Lower leg skin (tissue), 3 donors: ENCODE measurements at regions not wholly inside any gene's neighbourhood (a gene's known extent, or its start where the extent isn't known, plus 50 kb on each side); places are given as distances from the start of the nearest gene placed in this dataset.

Source experiments
- POLR2A ChIP-seq, 2 donors: fragments of 450-650 bp; IDR thresholded peaks; one replicate each; pipeline ENCODE4 v1.6.1; 2016 to 2017; ENCODE audit warnings: antibody characterized with exemption in 2 of 2, mild to moderate bottlenecking in 1 of 2, moderate library complexity in 1 of 2
- TF ChIP-seq, protein P1 (sequence below), 3 donors: fragments of 450-650 bp; IDR thresholded peaks; one replicate each; pipeline ENCODE4 v1.5.1; 2016; ENCODE audit warnings: antibody characterized with exemption in 3 of 3, mild to moderate bottlenecking in 3 of 3, moderate library complexity in 2 of 3

DNA sequence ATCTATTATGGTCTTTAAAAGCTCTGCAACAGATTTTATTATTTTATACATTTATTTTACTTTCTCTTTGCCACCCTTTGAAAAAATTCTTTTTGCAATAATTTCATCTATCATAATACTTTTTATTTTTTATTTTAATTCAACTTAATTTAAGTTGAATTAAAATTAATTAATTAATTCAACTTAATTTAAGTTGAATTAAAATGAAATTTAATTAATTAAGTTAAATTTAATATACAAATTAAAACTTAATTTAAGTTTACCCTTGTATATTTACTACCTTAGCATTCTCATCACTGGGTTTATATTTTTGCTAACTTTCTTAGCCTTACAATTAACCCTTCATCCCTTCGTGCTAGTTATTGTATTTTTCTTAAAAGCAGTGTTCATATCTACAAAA lies 301.4 kb downstream of the SLITRK5 start:
- TF ChIP-seq, protein P1, sequence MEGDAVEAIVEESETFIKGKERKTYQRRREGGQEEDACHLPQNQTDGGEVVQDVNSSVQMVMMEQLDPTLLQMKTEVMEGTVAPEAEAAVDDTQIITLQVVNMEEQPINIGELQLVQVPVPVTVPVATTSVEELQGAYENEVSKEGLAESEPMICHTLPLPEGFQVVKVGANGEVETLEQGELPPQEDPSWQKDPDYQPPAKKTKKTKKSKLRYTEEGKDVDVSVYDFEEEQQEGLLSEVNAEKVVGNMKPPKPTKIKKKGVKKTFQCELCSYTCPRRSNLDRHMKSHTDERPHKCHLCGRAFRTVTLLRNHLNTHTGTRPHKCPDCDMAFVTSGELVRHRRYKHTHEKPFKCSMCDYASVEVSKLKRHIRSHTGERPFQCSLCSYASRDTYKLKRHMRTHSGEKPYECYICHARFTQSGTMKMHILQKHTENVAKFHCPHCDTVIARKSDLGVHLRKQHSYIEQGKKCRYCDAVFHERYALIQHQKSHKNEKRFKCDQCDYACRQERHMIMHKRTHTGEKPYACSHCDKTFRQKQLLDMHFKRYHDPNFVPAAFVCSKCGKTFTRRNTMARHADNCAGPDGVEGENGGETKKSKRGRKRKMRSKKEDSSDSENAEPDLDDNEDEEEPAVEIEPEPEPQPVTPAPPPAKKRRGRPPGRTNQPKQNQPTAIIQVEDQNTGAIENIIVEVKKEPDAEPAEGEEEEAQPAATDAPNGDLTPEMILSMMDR (IDR thresholded peaks at IDR 0.05), result no peak
- TF ChIP-seq POLR2A (IDR thresholded peaks at IDR 0.05), result no peak
